ENCODE measurements at regions not wholly inside any gene's neighbourhood (a gene's known extent, or its start where the extent isn't known, plus 50 kb on each side); places are given as distances from the start of the nearest gene placed in this dataset.

- no peak overlapping the region for H3K4me2 ChIP-seq (ENCODE audit: low read depth, low read length, poor library complexity, severe bottlenecking)
- H3K27ac ChIP-seq (ENCODE audit: low read depth, low read length): no peak overlapping the region
- no peaks in the 10 kb centered on the region for H3K27me3 ChIP-seq (ENCODE audit: low read length)
Observed at GRCh38 chr15:47577461-47577860, 139.8 kb upstream of the SEMA6D start.

GRCh38 chr15:47582233-47582632 is 135.1 kb upstream of the SEMA6D start:
- TF ChIP-seq EZH2phosphoT487 (conservative IDR thresholded peaks at IDR 0.05; ENCODE audit: low read length): no peak
- no peak for TF ChIP-seq CTCF (IDR thresholded peaks at IDR 0.05; ENCODE audit: insufficient read depth, low read length, poor library complexity, severe bottlenecking)
- Histone ChIP-seq H3K9me2 (replicated peaks; ENCODE audit: insufficient read depth, low read length) (no peaks in the 10 kb centered on the region), H3K79me2 (ENCODE audit: insufficient read depth, low read length) (no peaks in the 10 kb centered on the region), H3K36me3 (ENCODE audit: low read length) (no peaks in the 10 kb centered on the region), H3K9ac (ENCODE audit: low read length) (no peak overlapping the region), H3K4me3 (ENCODE audit: insufficient read depth, low read length, poor library complexity, severe bottlenecking) (no peak overlapping the region), H3F3A (ENCODE audit: insufficient read depth) (no peaks in the 10 kb centered on the region), H3K27ac (ENCODE audit: low read depth, low read length) (no peak overlapping the region), H3K9me3 (ENCODE audit: insufficient read depth, low read length) (no peaks in the 10 kb centered on the region), H3K4me2 (ENCODE audit: low read depth, low read length, poor library complexity, severe bottlenecking) (no peak overlapping the region), H4K20me1 (ENCODE audit: low read depth, low read length) (no peaks in the 10 kb centered on the region), H3K27me3 (ENCODE audit: low read length) (no peaks in the 10 kb centered on the region), H2AFZ (ENCODE audit: low read depth, low read length, severe bottlenecking) (no peak overlapping the region)

More at GRCh38 chr15:47577461-47577860, 139.8 kb upstream of the SEMA6D start:
- no peak overlapping the region for H3K4me3 ChIP-seq (ENCODE audit: insufficient read depth, low read length, poor library complexity, severe bottlenecking)
- H3K79me2 ChIP-seq (ENCODE audit: insufficient read depth, low read length): no peaks in the 10 kb centered on the region
- no peaks in the 10 kb centered on the region for H3K9me3 ChIP-seq (ENCODE audit: insufficient read depth, low read length)
- H3K36me3 ChIP-seq (ENCODE audit: low read length): no peaks in the 10 kb centered on the region
- H3K9me2 ChIP-seq (replicated peaks; ENCODE audit: insufficient read depth, low read length): no peaks in the 10 kb centered on the region
- H4K20me1 ChIP-seq (ENCODE audit: low read depth, low read length): no peaks in the 10 kb centered on the region
- no peak for TF ChIP-seq CTCF (IDR thresholded peaks at IDR 0.05; ENCODE audit: insufficient read depth, low read length, poor library complexity, severe bottlenecking)
- TF ChIP-seq EZH2phosphoT487 (conservative IDR thresholded peaks at IDR 0.05; ENCODE audit: low read length): no peak
- H3K9ac ChIP-seq (ENCODE audit: low read length): no peak overlapping the region
- H2AFZ ChIP-seq (ENCODE audit: low read depth, low read length, severe bottlenecking): no peak overlapping the region
- H3F3A ChIP-seq (ENCODE audit: insufficient read depth): no peaks in the 10 kb centered on the region

- H2AFZ ChIP-seq (ENCODE audit: low read depth, low read length, severe bottlenecking): no peak overlapping the region
- no peaks in the 10 kb centered on the region for H4K20me1 ChIP-seq (ENCODE audit: low read depth, low read length)
- no peaks in the 10 kb centered on the region for H3K9me2 ChIP-seq (replicated peaks; ENCODE audit: insufficient read depth, low read length)
- no peaks in the 10 kb centered on the region for H3K27me3 ChIP-seq (ENCODE audit: low read length)
- H3K9me3 ChIP-seq (ENCODE audit: insufficient read depth, low read length): no peaks in the 10 kb centered on the region
- H3K27ac ChIP-seq (ENCODE audit: low read depth, low read length): no peak overlapping the region
- no peak overlapping the region for H3K4me2 ChIP-seq (ENCODE audit: low read depth, low read length, poor library complexity, severe bottlenecking)
- no peaks in the 10 kb centered on the region for H3F3A ChIP-seq (ENCODE audit: insufficient read depth)
- no peaks in the 10 kb centered on the region for H3K79me2 ChIP-seq (ENCODE audit: insufficient read depth, low read length)
- no peaks in the 10 kb centered on the region for H3K36me3 ChIP-seq (ENCODE audit: low read length)
- H3K9ac ChIP-seq (ENCODE audit: low read length): no peak overlapping the region
- H3K4me3 ChIP-seq (ENCODE audit: insufficient read depth, low read length, poor library complexity, severe bottlenecking): no peak overlapping the region
- no peak for TF ChIP-seq CTCF (IDR thresholded peaks at IDR 0.05; ENCODE audit: insufficient read depth, low read length, poor library complexity, severe bottlenecking)
- no peak for TF ChIP-seq EZH2phosphoT487 (conservative IDR thresholded peaks at IDR 0.05; ENCODE audit: low read length)
Observed at GRCh38 chr15:47584316-47584715, 133.0 kb upstream of the SEMA6D start.

Data from SU-DHL-6 (cell line).